ENCODE measurements at regions not wholly inside any gene's neighbourhood (a gene's known extent, or its start where the extent isn't known, plus 50 kb on each side); places are given as distances from the start of the nearest gene placed in this dataset.

- no peak for DNase-seq
Observed at GRCh38 chr2:120936476-120937334, 201.0 kb downstream of the GLI2 start.

GRCh38 chr2:120937686-120938044, 202.0 kb downstream of the GLI2 start:
- DNase-seq = peak; percentile 75 to 91 (median 86)

DNA sequence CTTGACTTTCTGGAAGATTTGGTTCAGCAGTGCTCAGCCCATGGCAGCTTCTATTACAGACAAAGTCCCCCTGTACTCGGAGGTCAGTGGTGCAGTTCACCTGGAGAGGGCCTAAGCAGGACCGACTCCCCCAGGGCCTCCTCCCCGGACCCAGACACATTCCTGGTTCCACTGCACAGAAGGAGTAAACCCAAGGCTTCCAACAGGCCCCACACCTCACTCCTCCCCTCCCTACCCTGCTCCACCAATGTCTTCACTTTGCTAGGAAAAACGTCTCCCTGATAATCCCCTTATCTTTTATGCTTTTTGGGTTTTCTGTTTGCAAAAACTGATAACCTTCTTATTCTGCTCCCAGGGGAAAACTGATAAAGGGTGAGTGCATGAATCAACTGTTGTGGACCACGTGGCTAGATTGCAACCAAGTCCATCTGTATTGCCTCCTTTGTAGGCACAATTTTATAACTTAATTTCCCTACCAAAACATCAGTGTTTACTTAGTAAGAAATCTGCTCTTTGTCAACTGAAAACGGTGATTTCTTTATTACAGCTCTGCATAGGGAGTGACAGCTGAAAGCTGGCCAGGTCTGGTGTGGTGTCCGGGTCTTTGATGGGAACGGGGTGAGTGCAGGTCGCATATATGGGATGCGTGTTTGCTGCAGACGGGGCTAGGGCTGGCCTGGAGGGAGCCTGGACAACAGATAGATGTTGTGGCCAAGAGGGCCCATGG, 202.5 kb downstream of the GLI2 start:
- no peak for DNase-seq

DNA sequence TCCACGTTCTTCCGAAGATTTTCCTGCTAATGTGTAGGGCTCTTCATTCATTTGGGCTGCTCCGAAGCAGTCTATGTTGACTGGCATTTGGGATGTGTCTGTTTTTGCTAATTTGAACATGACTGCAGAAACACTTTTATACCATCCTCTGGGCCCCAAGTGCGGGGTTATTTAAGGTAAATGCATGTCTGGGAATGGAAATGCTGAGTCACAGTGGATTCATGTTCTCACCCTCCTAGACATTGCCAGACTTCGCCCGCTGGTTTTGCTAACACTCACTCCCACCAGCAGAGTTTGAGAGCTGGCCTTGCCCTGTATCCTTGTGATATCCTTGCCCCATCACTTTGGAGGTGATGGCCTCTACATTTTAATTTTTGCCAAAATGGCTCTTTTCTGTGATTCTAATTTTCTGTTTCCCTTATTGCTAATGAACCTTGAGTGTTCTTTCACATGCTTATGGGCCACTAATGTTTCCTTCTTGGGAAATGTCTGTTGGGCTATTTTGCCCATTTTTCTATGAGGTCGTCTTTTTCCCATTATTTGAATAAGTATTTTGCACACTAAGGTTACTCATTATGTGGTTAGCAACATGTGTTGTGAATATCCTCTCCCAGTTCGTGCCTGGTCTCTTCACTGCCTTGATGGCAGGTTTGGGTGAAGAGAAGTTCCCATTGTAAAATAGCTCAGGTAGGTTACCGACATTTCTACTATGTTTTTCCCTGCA, 204.1 kb downstream of the GLI2 start:
- peak in 1 of 3 donors; percentile 76 for DNase-seq

- no peak for DNase-seq
Observed at GRCh38 chr2:120940319-120940696, 204.6 kb downstream of the GLI2 start.

GRCh38 chr2:120940726-120941256, 205.1 kb downstream of the GLI2 start:
- no peak for DNase-seq

GRCh38 chr2:120941571-120942120, 206.0 kb downstream of the GLI2 start:
- no peak for DNase-seq

DNA sequence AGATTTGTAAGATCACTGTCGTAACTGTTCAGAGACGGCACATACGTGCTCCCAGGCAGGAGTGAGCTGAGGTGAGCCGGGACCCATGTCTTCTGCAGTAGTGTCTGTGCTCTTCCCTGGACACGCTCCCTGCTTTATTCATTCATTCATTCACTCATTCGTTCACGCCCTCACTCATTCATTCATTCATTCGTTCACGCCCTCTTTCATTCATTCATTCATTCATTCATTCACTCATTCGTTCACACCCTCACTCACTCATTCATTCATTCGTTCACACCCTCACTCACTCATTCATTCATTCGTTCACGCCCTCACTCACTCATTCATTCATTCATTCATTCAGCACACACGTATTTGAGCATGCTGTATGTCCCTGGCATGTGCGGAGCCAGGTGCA, 207.0 kb downstream of the GLI2 start:
- no peak for DNase-seq

DNA sequence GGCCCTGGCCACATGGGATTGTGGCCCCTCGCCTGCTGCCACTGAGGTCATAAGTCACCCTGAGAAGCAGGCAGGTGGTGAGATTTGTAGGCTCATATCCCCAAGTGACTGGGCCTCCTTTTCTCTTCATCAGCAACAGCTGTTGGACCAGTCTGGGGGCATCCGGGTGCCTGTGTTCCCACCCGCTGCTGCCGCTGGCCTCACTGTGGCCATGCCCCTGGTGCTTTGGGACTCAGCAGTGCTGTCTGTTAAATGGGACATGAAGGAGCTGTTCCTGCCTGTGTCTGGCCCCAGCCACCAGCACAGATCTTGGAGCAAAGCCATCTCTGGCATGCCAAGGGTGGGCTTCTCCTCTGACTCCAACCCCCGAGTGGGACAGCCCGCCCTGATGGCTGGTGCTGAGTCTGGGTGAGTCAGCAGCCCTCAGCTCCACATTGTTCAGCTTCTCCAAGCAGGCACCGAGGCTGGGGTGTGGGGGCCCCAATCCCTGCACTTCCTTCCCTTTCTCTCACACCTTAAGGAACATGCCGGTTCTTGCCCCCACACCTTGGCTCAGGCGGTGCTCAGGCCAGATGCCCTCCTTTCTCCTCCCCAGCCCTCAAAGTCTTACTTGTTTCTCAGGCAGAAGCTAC, 207.9 kb downstream of the GLI2 start:
- no peak for DNase-seq

GRCh38 chr2:120944575-120944974, 208.9 kb downstream of the GLI2 start:
- no peak for DNase-seq

DNA sequence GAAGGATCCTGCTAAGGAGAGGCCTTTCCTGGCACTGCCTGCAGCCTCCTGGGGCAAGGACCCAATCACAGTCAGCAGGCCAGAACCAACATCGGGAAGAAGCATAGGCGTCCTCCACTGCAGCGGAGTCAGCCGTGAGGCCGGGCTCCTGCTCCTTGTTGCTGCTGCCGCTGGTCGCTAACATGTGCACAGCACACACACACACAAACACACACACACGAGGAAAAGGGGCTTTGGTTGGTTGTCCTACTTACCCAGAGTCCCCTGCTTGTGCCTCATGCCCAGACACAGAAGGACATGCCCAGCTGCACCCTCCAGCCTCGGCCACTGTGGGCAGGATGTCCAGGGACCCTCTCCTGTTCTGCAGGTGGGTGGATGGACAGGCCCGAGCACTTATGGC, 209.4 kb downstream of the GLI2 start:
- DNase-seq = no peak

DNA sequence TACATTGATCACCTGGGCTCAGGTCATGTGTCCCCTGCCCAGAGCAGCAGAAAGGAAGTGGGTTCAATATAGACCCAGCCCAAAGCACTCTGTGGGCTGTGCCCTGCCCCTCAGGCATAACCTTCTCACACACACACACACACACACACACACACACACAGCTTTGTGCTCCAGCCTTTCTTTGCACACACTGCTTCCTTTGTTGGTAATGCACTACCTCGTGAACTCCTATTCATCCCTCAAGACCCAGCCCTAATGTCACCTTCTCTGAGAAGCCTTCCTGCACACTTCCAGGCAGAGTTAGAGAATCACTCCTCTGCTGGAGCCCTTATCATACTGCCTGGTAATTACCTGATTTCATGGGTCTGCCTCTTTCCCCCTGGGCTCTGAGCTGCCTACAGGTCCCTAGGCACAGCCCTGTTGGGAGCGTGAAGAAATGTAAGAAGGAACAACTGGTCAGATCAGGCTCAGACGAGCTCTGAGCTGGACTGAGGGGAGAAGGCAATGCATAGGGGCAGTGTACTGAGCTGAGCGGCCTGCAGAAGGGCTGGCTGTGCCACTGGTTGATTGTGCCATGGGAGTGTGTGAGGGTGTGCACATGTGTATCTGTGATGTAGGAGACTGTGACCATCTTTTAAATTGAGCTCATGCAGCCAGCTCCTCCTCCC, 210.3 kb downstream of the GLI2 start:
- DNase-seq = no peak

DNA sequence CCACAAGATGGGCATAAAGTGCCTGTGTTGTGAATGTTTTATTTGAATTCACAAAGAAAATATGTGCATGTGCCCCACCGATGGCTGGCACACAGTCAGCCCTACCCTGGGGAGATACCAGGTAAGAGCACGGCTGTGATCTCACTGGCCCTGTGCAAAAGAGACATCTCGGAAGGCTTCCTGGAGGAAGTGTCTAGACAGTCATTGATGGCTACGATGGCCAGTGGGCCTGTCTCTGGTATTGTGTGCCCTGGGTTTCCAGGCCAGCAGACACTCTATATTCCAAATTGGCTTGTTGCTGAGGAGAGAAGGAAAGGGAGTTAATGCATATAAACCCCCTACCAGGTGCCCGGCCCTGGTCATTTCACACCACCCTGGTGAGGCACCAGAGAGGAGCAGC, 211.7 kb downstream of the GLI2 start:
- DNase-seq = no peak

GRCh38 chr2:120947982-120948661, 212.5 kb downstream of the GLI2 start:
- no peak for DNase-seq

DNA sequence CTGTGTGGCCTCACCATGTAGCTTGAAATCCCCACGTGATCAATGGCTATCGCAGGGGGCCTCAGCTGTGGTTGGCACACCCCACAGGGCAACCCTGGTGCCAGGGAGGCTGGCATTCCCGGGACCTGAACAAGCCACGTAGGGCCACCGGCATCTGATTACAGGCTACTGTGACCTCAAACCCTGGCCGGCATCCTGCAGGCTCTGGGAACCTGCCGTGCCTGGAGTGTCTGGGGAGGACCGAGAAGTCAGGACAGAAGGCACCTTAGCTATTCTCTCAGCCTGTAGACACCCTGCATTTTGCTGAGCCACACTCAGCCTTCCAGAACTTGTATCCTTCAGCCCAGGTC, 213.0 kb downstream of the GLI2 start:
- DNase-seq = no peak

DNA sequence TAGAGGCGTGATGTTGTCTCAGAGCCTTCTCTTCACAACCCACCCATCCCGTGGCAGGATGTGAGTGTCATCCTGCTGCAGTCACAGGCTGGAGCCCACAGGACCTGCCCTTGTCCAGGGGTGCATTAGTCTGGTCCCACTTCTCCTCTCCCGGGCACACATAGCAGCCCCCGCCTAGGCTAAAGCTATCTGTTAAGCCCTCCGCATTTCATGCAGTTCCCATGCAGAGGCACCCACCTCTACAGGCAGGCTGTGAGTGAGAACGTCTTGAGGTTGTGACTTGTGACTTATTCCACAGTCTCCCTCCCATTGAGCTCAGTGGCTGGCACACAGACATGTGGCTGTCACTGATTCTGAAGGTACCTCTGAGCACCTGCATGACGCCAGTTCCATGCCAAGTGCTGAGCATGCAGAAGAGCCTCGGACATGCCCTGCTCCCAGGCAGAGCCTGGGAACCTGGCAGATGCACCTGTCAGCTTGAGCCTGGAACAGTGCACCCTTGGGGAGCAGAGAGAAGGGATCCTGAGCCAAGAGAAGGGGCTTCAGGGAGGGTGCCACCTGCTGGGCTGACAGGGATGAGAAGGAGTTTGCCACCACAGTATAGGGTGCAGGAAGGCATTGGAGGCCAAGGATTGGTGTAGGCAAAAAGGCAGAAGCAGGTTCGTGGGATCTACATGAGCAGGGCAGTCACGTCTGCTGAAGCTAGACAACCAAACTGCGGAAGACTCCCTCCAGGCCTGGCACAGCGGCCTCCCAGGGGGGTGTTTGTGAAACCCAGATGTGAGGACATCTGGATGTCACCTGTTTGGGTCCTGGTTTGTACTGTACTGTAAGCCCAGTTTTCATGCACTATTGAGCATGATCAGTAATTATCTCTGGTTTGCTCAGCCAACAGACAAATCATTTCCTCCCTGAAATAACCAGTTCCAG, 213.6 kb downstream of the GLI2 start:
- no peak for DNase-seq

DNA sequence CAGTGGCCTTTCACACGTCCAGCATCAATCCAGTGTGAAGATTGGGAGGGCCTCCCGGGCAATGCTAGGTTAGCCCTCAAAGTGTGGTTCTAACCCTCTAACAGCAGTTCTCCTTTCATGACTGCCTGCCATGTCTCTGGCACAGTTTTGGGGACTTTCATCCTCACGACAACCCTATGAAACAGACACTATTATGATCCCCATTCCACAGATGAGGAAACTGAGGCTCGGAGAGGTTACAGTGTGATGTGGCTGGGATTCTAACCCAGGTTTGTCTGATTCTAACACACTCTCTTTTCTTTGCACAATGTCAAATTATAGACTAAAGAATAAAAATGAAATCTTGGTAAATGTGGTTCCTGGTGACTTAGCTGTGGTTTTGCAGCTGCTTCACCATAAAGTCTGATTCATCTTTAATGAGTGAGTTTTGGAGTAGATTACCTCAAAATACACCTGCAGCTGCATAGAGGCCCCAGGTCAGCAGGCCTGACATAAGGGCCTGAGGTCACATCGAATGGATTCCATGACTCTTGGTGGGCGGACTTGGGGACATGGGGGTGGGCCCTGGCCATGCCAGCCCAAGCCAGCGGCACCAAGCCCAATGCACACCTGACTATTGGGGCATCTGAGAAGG, 214.4 kb downstream of the GLI2 start:
- no peak for DNase-seq

DNA sequence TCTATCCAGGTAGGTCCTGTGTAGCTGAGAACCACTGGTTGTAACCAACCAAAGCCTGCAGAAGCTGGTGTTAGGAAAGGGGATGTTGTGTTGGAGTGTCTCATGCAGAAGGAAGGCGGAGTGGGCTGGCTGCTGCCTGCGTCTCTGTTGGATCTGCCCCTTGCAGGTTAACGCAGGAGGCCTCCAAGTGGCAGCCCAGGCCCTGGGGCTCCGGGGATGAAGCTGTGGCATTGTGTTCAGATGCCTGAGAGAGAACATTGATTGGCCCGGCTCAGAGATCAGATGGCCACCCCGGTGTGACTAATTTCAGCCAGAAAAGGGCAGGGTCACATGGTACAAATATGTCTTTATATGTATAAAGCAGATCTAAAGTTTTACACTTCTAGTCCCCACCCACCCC, 216.0 kb downstream of the GLI2 start:
- DNase-seq = no peak

DNA sequence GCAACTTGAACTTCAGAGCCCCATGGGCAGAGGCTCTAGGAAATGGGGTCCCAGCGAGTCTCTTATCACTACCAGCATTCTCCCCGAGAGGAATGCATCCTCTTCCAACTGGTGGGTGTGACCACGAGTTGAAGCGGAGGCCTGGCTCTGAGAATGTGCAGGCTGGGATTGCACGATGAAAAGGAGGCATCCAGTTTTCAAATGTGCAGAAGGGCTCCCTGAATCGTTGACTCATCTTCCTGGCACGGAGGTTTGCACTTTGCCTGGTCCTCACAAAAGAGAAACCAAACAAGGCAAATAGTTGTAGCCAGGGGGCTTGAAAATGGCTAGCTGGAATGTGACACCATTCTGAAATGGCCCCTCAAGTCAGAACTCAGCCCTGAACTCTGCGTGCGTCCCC, 216.7 kb downstream of the GLI2 start:
- peak in 1 of 3 donors; percentile 43 for DNase-seq

Measured in muscle of back (tissue), 3 donors.